MM.1S (cell line): ENCODE measurements at regions not wholly inside any gene's neighbourhood (a gene's known extent, or its start where the extent isn't known, plus 50 kb on each side); places are given as distances from the start of the nearest gene placed in this dataset.

Experiments used
- DNase-seq: peaks from one replicate; pipeline ENCODE4 v3.0.0-alpha.2; 2015
- H2AFZ ChIP-seq: fragments of 300-600 bp; sonication (generic); 2 replicates; pipeline ENCODE4 v1.6.0; 2016; ENCODE audit warnings: antibody characterized with exemption, low read length
- H3F3A ChIP-seq: fragments of 300-600 bp; sonication (generic); 2 replicates; pipeline ENCODE4 v1.6.1; 2016; ENCODE audit warnings: mild to moderate bottlenecking, antibody characterized with exemption, low read length, moderate library complexity, mixed read lengths; ENCODE audit not compliant: insufficient read depth
- H3K27ac ChIP-seq: fragments of 300-600 bp; sonication (generic); 2 replicates; pipeline ENCODE4 v1.5.1; 2016; ENCODE audit warnings: mild to moderate bottlenecking, low read length
- H3K27me3 ChIP-seq: fragments of 300-600 bp; sonication (generic); replicated peaks from 2 replicates; pipeline ENCODE4 v1.6.0; 2016; ENCODE audit warnings: low read length; ENCODE audit not compliant: insufficient read depth
- H3K36me3 ChIP-seq: fragments of 300-600 bp; sonication (generic); replicated peaks from 2 replicates; pipeline ENCODE4 v1.6.1; 2016; ENCODE audit warnings: mild to moderate bottlenecking, low read length, mixed read lengths; ENCODE audit not compliant: insufficient read depth
- H3K4me1 ChIP-seq: fragments of 300-600 bp; sonication (generic); 2 replicates; pipeline ENCODE4 v1.6.1; 2016; ENCODE audit warnings: low read length, mixed read lengths
- H3K4me2 ChIP-seq: fragments of 300-600 bp; sonication (generic); 2 replicates; pipeline ENCODE4 v1.6.0; 2016; ENCODE audit warnings: low read depth, low read length
- H3K4me3 ChIP-seq: fragments of 300-600 bp; sonication (generic); 2 replicates; pipeline ENCODE4 v1.5.1; 2016; ENCODE audit warnings: low read length, mixed read lengths
- H3K79me2 ChIP-seq: fragments of 300-600 bp; sonication (generic); 2 replicates; pipeline ENCODE4 v1.6.1; 2016; ENCODE audit warnings: mixed run types, low read length, mixed read lengths
- H3K9ac ChIP-seq: fragments of 300-600 bp; sonication (generic); 2 replicates; pipeline ENCODE4 v1.6.1; 2016; ENCODE audit warnings: low read length, mixed read lengths
- H3K9me2 ChIP-seq: fragments of 300-600 bp; sonication (generic); replicated peaks from 2 replicates; pipeline ENCODE4 v1.6.1; 2016; ENCODE audit warnings: mild to moderate bottlenecking, low read length, mixed read lengths; ENCODE audit not compliant: insufficient read depth
- H3K9me3 ChIP-seq: fragments of 300-600 bp; sonication (generic); replicated peaks from 2 replicates; pipeline ENCODE4 v1.6.1; 2016; ENCODE audit warnings: mild to moderate bottlenecking, low read length, mixed read lengths; ENCODE audit not compliant: insufficient read depth
- H4K20me1 ChIP-seq: fragments of 300-600 bp; sonication (generic); 2 replicates; pipeline ENCODE4 v1.6.1; 2016; ENCODE audit warnings: mild to moderate bottlenecking, low read length, moderate library complexity, mixed read lengths; ENCODE audit not compliant: insufficient read depth
- CTCF ChIP-seq: fragments of 300-600 bp; sonication (generic); IDR thresholded peaks from 2 replicates; pipeline ENCODE4 v1.5.1; 2016; ENCODE audit warnings: antibody characterized with exemption, low read length, mixed read lengths
- EZH2 ChIP-seq: fragments of 300-600 bp; sonication (generic); optimal IDR thresholded peaks from 2 replicates; pipeline ENCODE3; 2017; ENCODE audit warnings: low read depth, mild to moderate bottlenecking, antibody characterized with exemption, low read length, mixed read lengths
- EZH2phosphoT487 ChIP-seq: fragments of 300-600 bp; sonication (generic); IDR thresholded peaks from 2 replicates; pipeline ENCODE4 v1.6.1; 2018; ENCODE audit warnings: antibody characterized with exemption, low read length

DNA sequence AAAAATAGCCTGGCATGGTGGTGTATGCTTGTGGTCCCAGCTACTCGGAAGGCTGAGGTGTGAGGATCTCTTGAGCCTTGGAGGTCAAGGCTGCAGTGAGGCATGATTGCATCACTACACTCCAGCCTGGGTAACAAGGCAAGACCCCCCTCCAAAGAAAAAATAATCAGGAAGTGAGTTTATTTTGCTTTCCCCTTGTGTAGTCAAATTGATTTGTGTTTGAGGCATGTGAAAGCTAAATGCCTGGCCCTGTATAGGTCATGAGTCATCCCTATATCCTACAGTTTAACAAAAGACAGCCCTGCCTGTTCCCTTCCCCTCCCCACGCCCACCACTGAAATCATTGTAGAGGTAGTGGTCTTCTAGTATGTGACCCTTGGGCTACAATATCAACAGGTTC is 241.4 kb upstream of the JUN start:
- Histone ChIP-seq H3K9ac (no peak overlapping the region), H3K27ac (no peak overlapping the region), H3K4me3 (no peak overlapping the region), H3K79me2 (no peaks in the 10 kb centered on the region), H3K36me3 (no peaks in the 10 kb centered on the region), H3K4me1 (peaks cover 9% of the 10 kb centered on the region), H3K9me2 (no peaks in the 10 kb centered on the region), H4K20me1 (no peaks in the 10 kb centered on the region), H2AFZ (no peak overlapping the region), H3K9me3 (no peaks in the 10 kb centered on the region), H3K27me3 (no peaks in the 10 kb centered on the region), H3K4me2 (no peak overlapping the region), H3F3A (peaks cover 5% of the 10 kb centered on the region)
- TF ChIP-seq CTCF: no peak
- DNase-seq: no peak

DNA sequence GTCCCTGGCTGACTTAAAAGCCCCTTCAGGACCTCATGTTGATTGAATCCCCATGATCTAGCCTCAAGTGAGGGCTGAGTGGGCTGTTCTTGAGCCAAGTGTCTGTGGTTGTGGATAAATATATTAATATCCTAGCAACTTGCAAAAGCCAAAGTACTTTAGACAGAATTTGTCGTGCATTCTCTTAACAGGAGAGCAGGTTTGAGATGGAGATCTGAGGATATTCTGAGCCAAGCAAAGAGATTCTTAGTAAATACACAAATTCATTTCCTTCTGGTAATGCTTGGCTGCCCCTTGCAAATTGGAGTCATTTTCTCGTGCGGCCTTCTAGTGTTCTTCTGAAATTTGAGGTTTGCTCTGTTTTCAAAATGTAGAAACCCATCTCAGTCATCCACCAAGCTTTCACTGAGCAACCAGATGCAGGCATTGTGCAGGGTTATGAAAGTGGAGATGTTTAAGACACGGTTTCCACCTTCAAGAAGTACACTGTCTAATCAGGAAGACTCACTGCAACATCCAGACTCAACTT is 242.1 kb upstream of the JUN start:
- Histone ChIP-seq H3K79me2 (no peaks in the 10 kb centered on the region), H3K9me3 (no peaks in the 10 kb centered on the region), H3K4me2 (no peak overlapping the region), H3K4me1 (peaks cover 2% of the 10 kb centered on the region; the same call in 1 of the 2 replicates), H4K20me1 (no peaks in the 10 kb centered on the region), H3K27me3 (no peaks in the 10 kb centered on the region), H3K9ac (no peak overlapping the region), H3K36me3 (no peaks in the 10 kb centered on the region), H2AFZ (no peak overlapping the region), H3K27ac (no peak overlapping the region), H3K9me2 (no peaks in the 10 kb centered on the region), H3K4me3 (no peak overlapping the region), H3F3A (no peaks in the 10 kb centered on the region)
- TF ChIP-seq EZH2 (no peak), EZH2phosphoT487 (no peak), CTCF (no peak)
- no peak for DNase-seq

DNA sequence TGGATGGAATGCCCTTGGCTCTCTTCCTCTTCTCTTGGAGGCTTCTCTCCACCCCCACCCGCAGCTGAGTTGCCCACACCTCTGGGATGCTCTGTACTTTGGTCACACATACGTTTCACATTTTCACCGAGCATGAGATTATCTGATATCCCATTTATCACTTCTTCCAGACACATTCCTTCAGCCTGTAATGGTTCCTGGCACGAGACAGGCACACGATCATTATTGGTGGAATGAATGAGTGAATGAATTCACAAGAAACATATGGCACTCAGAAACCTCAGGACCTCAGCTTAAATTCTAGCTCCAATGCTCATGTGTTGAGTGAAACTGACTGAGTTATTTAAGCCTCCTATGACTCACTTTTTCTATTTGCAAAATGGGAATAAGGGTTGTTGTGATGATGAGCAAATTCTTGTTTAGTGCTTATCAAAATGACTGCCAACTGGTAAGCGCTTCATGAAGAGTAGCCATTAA is 242.7 kb upstream of the JUN start:
- Histone ChIP-seq H3K27me3 (no peaks in the 10 kb centered on the region), H3F3A (no peaks in the 10 kb centered on the region), H3K9me2 (no peaks in the 10 kb centered on the region), H3K9ac (no peak overlapping the region), H3K36me3 (no peaks in the 10 kb centered on the region), H3K79me2 (no peaks in the 10 kb centered on the region), H3K9me3 (no peaks in the 10 kb centered on the region), H3K27ac (no peak overlapping the region), H2AFZ (no peak overlapping the region), H3K4me3 (no peak overlapping the region), H3K4me2 (no peak overlapping the region), H4K20me1 (no peaks in the 10 kb centered on the region), H3K4me1 (no peaks in the 10 kb centered on the region)
- TF ChIP-seq EZH2 (no peak), CTCF (no peak), EZH2phosphoT487 (no peak)
- no peak for DNase-seq
